GM12878 (cell line): ENCODE measurements at regions not wholly inside any gene's neighbourhood (a gene's known extent, or its start where the extent isn't known, plus 50 kb on each side); places are given as distances from the start of the nearest gene placed in this dataset.

Experiments used
- ATAC-seq: fragments of 200-7000 bp; cut with Tn5 transposase; 3 replicates; pipeline ENCODE4 v1.9.1; 2020; ENCODE audit warnings: mild to moderate bottlenecking, moderate library complexity
- BruUV-seq: library from RNA; stranded (reverse); fragments of 400-500 nt; replicated peaks from 2 replicates; lab custom pipeline; 2021; lab: Mats Ljungman, UMichigan
- CTCF ChIA-PET: fragments of 300-600 bp; sonication (Branson Sonifier 250); formaldehyde crosslinking; extraction: SDS; loops from one replicate; lab custom pipeline; 2021; ENCODE audit warnings: inconsistent platforms; lab: Yijun Ruan, JAX
- POLR2A ChIA-PET: fragments of 350-600 bp; formaldehyde crosslinking; extraction: SDS; loops from one replicate; lab custom pipeline; 2021; ENCODE audit warnings: inconsistent platforms; lab: Charles Lee
- RAD21 ChIA-PET: fragments of 300-600 bp; sonication (Branson Sonifier 250); formaldehyde crosslinking; loops from one replicate; lab custom pipeline; 2023; ENCODE audit warnings: antibody characterized with exemption; ENCODE audit not compliant: unreplicated experiment; lab: Charles Lee
- SMC1A ChIA-PET: fragments of 300-600 bp; sonication (Branson Sonifier 250); formaldehyde crosslinking; loops from one replicate; lab custom pipeline; 2023; ENCODE audit not compliant: unreplicated experiment, uncharacterized antibody; lab: Charles Lee
- DNase-seq: peaks from one replicate; pipeline ENCODE4 v3.0.0-alpha.2; 2011; ENCODE audit warnings: low read depth, low spot score
- FAIRE-seq: peaks from 3 replicates; lab custom pipeline; 2011; peaks lifted over from hg19 to GRCh38; lab: Jason Lieb, UNC
- H2AFZ ChIP-seq: 2 replicates; pipeline ENCODE4 v1.6.0; 2011; ENCODE audit warnings: low read depth, low read length, control low read depth; ENCODE audit not compliant: control insufficient read depth
- H3K27ac ChIP-seq: 2 replicates; pipeline ENCODE4 v1.5.1; 2011; ENCODE audit warnings: control low read depth; ENCODE audit not compliant: control insufficient read depth, insufficient read depth
- H3K27me3 ChIP-seq, 2 experiments: replicated peaks in 1 of 2; 2 replicates each; pipeline versions ENCODE4 v1.6.0 to v1.6.1; 2011; ENCODE audit warnings: low read length in 1 of 2; ENCODE audit not compliant: control insufficient read depth in 2 of 2, insufficient read depth in 2 of 2
- H3K36me3 ChIP-seq, 2 experiments: 2 replicates each; pipeline ENCODE4 v1.5.1; 2011; ENCODE audit warnings: low read length in 1 of 2; ENCODE audit not compliant: control insufficient read depth in 2 of 2, insufficient read depth in 2 of 2
- H3K4me1 ChIP-seq: 2 replicates; pipeline ENCODE4 v1.6.1; 2011; ENCODE audit warnings: mild to moderate bottlenecking, low read length, moderate library complexity, mixed read lengths; ENCODE audit not compliant: control insufficient read depth, insufficient read depth
- H3K4me2 ChIP-seq: 2 replicates; pipeline ENCODE4 v1.6.0; 2011; ENCODE audit warnings: control low read depth; ENCODE audit not compliant: control insufficient read depth, insufficient read depth
- H3K4me3 ChIP-seq: fragments of 200-600 bp; sonication (generic); 2 replicates; pipeline ENCODE4 v1.5.1; 2016
- H3K79me2 ChIP-seq: 2 replicates; pipeline ENCODE4 v1.6.0; 2011; ENCODE audit warnings: low read length; ENCODE audit not compliant: control insufficient read depth, insufficient read depth
- H3K9ac ChIP-seq: 2 replicates; pipeline ENCODE4 v1.8.0; 2011; ENCODE audit warnings: low read length, control low read depth, mixed read lengths; ENCODE audit not compliant: control insufficient read depth, insufficient read depth
- H3K9me3 ChIP-seq: replicated peaks from 3 replicates; pipeline ENCODE4 v1.5.1; 2011; ENCODE audit warnings: mild to moderate bottlenecking, low read length; ENCODE audit not compliant: control insufficient read depth, insufficient read depth
- H4K20me1 ChIP-seq: 2 replicates; pipeline ENCODE4 v1.6.0; 2011; ENCODE audit not compliant: control insufficient read depth, insufficient read depth
- BACH1 ChIP-seq: fragments of 450-650 bp; IDR thresholded peaks from 2 replicates; pipeline ENCODE4 v1.6.1; 2017; ENCODE audit warnings: mild to moderate bottlenecking, borderline replicate concordance
- BCL11A ChIP-seq: IDR thresholded peaks from 2 replicates; pipeline ENCODE4 v1.6.1; 2011; ENCODE audit warnings: low read depth, low read length
- CEBPB ChIP-seq, 2 experiments: fragments of 150-350 bp in 1 of 2; IDR thresholded peaks; 2 replicates each; pipeline ENCODE4 v1.6.1; 2012 to 2014; ENCODE audit warnings: low read depth in 2 of 2, low read length in 2 of 2, borderline replicate concordance in 1 of 2, inconsistent platforms in 1 of 2
- CREB1 ChIP-seq: IDR thresholded peaks from 2 replicates; pipeline ENCODE4 v1.6.1; 2012; ENCODE audit warnings: low read depth, mild to moderate bottlenecking, inconsistent platforms
- CREM ChIP-seq: IDR thresholded peaks from 2 replicates; pipeline ENCODE4 v1.6.1; 2014; ENCODE audit warnings: antibody characterized with exemption, low read depth
- DPF2 ChIP-seq: fragments of 450-650 bp; IDR thresholded peaks from 2 replicates; pipeline ENCODE4 v1.6.1; 2017; ENCODE audit warnings: mild to moderate bottlenecking
- ETV6 ChIP-seq, 2 experiments: fragments of 450-650 bp in 1 of 2; IDR thresholded peaks in 1 of 2; conservative IDR thresholded peaks in 1 of 2; 2 replicates each; pipeline ENCODE4 v1.6.1; 2014; ENCODE audit warnings: antibody characterized with exemption in 1 of 2, borderline replicate concordance in 1 of 2, low read depth in 1 of 2, mild to moderate bottlenecking in 1 of 2, moderate library complexity in 1 of 2
- HSF1 ChIP-seq: fragments of 150-350 bp; IDR thresholded peaks from 2 replicates; pipeline ENCODE4 v1.6.1; 2014; ENCODE audit warnings: mild to moderate bottlenecking, low read depth, low read length
- NFYA ChIP-seq: IDR thresholded peaks from 2 replicates; pipeline ENCODE4 v1.6.1; 2011; ENCODE audit warnings: low read depth, mild to moderate bottlenecking, low read length, improper control_type of control experiment, borderline replicate concordance
- RAD51 ChIP-seq: fragments of 450-650 bp; IDR thresholded peaks from 2 replicates; pipeline ENCODE4 v1.6.1; 2016; ENCODE audit warnings: moderate library complexity, mild to moderate bottlenecking, inconsistent platforms
- REST ChIP-seq: IDR thresholded peaks from 2 replicates; pipeline ENCODE4 v1.6.1; 2012; ENCODE audit warnings: mild to moderate bottlenecking, low read depth, low read length
- SIX5 ChIP-seq: IDR thresholded peaks from 2 replicates; pipeline ENCODE4 v1.6.1; 2011; ENCODE audit warnings: mild to moderate bottlenecking, low read depth, low read length, moderate library complexity; ENCODE audit not compliant: severe bottlenecking
- SKIL ChIP-seq: fragments of 450-650 bp; IDR thresholded peaks from 2 replicates; pipeline ENCODE4 v1.6.1; 2017; ENCODE audit warnings: mild to moderate bottlenecking, low read depth, inconsistent platforms; ENCODE audit not compliant: poor library complexity, severe bottlenecking
- SMAD1 ChIP-seq: fragments of 450-650 bp; IDR thresholded peaks from 2 replicates; pipeline ENCODE4 v1.6.1; 2018; ENCODE audit warnings: mild to moderate bottlenecking, low read depth; ENCODE audit not compliant: partially characterized antibody
- SUPT20H ChIP-seq: IDR thresholded peaks from 2 replicates; pipeline ENCODE4 v1.6.1; 2011; ENCODE audit warnings: low read depth, mild to moderate bottlenecking, low read length, moderate library complexity, borderline replicate concordance; ENCODE audit not compliant: control insufficient read depth
- TAF1 ChIP-seq: IDR thresholded peaks from 2 replicates; pipeline ENCODE4 v1.6.1; 2011; ENCODE audit warnings: mild to moderate bottlenecking, low read depth, low read length, borderline replicate concordance
- ZBED1 ChIP-seq: IDR thresholded peaks from 2 replicates; pipeline ENCODE4 v1.6.1; 2016; ENCODE audit warnings: borderline replicate concordance
- ZNF274 ChIP-seq: IDR thresholded peaks from one replicate; pipeline ENCODE4 v1.8.0; 2011; ENCODE audit not compliant: insufficient read length, insufficient read depth
- WGBS: methylation state at CpG from one replicate; pipeline ENCODE4 v1.1.6; 2016; ENCODE audit warnings: low lambda C conversion rate; ENCODE audit not compliant: insufficient replicate concordance, insufficient coverage; ENCODE audit errors: missing lambda C conversion rate; 5-methylcytosine and 5-hydroxymethylcytosine counted together
- in situ Hi-C: fragments of 300-500 bp; cut with MboI; formaldehyde crosslinking; loops from 9 replicates; pipeline ENCODE4 v1.14.3; 2018; ENCODE audit warnings: mixed read lengths
- intact Hi-C: fragments of 100-400 bp; cut with micrococcal nuclease; formaldehyde crosslinking; loops from one replicate; pipeline ENCODE4 v1.14.2; 2022; ENCODE audit not compliant: unreplicated experiment

- Histone ChIP-seq H3K27ac (no peak overlapping the region), H3K4me3 (no peak overlapping the region), H3K79me2 (no peaks in the 10 kb centered on the region), H2AFZ (no peak overlapping the region), H3K4me1 (no peaks in the 10 kb centered on the region), H3K9ac (no peak overlapping the region), H3K9me3 (no peaks in the 10 kb centered on the region), H3K4me2 (no peak overlapping the region), H4K20me1 (no peaks in the 10 kb centered on the region), H3K27me3 (peaks cover 0 to 1% of the 10 kb centered on the region in 2 experiments; a peak in 1 of 4 replicates), H3K36me3 (no peaks in the 10 kb centered on the region)
- intact Hi-C loops (loop anchor here (10.0 kb wide), 1 partner anchor 51 kb away; no protein-coding TSS in a partner anchor), in situ Hi-C loops (no loop called here)
- SMC1A ChIA-PET, result no interaction called here
- FAIRE-seq (no peak), ATAC-seq (no peak), DNase-seq (no peak)
- RAD21 ChIA-PET, result no interaction called here
- CTCF ChIA-PET, result no interaction called here
- no peak for TF ChIP-seq TAF1
- TF ChIP-seq ZNF274, result no peak
- TF ChIP-seq NFYA, result no peak
- TF ChIP-seq RAD51, result no peak
- TF ChIP-seq CEBPB (IDR thresholded peaks at IDR 0.05; ENCODE audit: borderline replicate concordance in 1 of 2, low read depth in 2 of 2, low read length in 2 of 2), result no peak
- no peak for TF ChIP-seq SIX5
- no peak for TF ChIP-seq HSF1
- no peak for TF ChIP-seq SUPT20H
- no peak for TF ChIP-seq BACH1
- TF ChIP-seq CREM, result no peak
- TF ChIP-seq ETV6 (conservative IDR thresholded peaks at IDR 0.05 in 1 of 2, IDR thresholded peaks at IDR 0.05 in 1 of 2; ENCODE audit: borderline replicate concordance in 1 of 2, low read depth in 1 of 2), result no peak
- TF ChIP-seq ZBED1, result no peak
- no peak for TF ChIP-seq SKIL
- TF ChIP-seq BCL11A, result no peak
- TF ChIP-seq SMAD1, result no peak
- no peak for TF ChIP-seq CREB1
- TF ChIP-seq DPF2, result no peak
- TF ChIP-seq REST, result no peak
- no TSS peak for BruUV-seq
- POLR2A ChIA-PET, result interaction anchor here (0.7 kb wide), 1 partner anchor 9 kb away, joined by 3 read pairs; no protein-coding TSS in a partner anchor
- WGBS, result 15% methylated on average over 12 of the region's 12 CpGs
These were observed 176.7 kb downstream of the TMEM132E start for GRCh38 chr17:34755981-34756636.
